Non-pigmented ciliary epithelial cell (primary cell): ENCODE measurements at regions not wholly inside any gene's neighbourhood (a gene's known extent, or its start where the extent isn't known, plus 50 kb on each side); places are given as distances from the start of the nearest gene placed in this dataset.
"Not testable (repeated sequence)": the region's sequence is repeated elsewhere in the genome, so short reads cannot be mapped to it uniquely, and the experiment has no call there.

Source experiments
- DNase-seq: peaks from one replicate; pipeline ENCODE4 v3.0.0-alpha.2; 2010; ENCODE audit warnings: low read depth

- no peak for DNase-seq
Observed at GRCh38 chr16:66099306-66099705, 267.2 kb upstream of the CDH5 start.

DNA sequence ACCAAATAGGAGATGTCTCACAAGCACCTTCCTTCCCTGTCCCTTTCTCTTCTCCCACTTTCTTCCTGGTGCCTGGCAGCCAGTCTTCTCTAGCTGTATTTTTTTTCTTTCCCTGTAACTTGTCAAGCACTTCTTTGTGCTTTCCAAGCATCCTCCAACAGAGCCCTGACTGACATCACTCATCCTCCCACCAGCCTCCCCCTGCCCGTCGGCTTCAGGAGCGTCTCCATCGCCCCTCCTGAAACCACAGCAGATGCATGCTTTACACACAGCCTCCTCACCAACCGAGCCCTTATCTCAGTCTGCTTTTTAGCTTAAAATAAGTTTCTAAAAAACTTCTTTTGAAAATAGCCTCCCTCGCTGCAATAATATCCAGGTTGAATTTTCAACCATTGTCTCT lies 268.7 kb upstream of the CDH5 start:
- DNase-seq, result no peak

DNA sequence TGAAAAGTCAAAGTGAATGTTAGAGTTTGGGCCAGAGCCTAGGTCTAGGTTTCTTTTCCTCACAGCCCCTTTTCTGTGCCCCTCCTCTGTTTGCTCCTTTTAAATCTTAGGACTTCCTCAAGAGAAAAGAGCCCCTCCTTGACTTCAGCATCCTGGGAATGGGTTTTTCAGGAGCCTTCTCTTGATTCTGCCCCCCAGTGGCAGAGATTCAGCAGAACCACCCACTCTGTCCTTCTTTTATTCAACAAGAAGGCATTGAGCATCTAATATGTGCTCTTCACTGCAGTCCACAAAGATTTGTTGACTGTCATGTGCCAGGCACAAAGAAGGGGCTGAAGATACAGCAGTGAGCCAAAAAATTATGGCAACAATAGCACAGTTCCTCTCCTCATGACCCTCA lies 270.8 kb upstream of the CDH5 start:
- DNase-seq, result no peak

- no peak for DNase-seq
Observed at GRCh38 chr16:66093191-66093590, 273.3 kb upstream of the CDH5 start.

- DNase-seq, result no peak
Observed at GRCh38 chr16:66091471-66091891, 275.0 kb upstream of the CDH5 start.

- no peak for DNase-seq
Observed at GRCh38 chr16:66088681-66089080, 277.8 kb upstream of the CDH5 start.

GRCh38 chr16:66087308-66087707 lies 279.2 kb upstream of the CDH5 start:
- no peak for DNase-seq

DNA sequence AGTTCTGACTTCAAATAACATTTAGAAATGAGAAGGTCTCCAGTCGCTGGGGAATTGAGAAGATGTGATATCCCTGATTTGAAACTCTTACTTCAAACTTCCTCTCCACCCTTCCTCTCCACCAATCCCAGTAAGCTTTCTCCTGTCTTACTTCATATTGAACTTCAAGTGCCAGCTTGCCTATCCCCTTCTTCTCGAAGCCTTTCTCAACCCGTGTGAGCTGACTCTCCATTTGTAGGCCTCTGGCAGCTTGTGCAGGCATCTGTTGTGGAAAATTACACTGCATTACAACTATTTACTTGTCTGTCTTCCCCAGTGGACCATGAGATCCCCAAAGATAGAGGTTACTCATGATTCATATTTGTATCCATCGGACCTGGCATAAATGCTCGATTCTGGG lies 280.8 kb upstream of the CDH5 start:
- no peak for DNase-seq

DNA sequence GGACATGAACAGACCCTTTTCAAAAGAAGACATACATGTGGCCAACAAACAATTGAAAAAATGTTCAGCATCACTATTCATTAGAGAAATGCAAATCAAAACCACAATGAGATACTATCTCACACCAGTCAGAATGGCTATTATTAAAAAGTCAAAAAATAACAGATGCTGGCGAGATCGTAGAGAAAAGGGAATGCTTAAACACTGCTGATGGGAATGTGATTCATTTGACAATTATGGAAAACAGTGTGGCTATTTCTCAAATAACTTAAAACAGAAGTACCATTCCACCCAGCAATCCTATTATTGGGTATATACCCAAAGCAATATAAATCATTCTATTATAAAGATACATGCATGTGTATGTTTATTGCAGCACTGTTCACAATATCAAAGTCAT lies 281.8 kb upstream of the CDH5 start:
- DNase-seq, result not testable (repeated sequence)

DNA sequence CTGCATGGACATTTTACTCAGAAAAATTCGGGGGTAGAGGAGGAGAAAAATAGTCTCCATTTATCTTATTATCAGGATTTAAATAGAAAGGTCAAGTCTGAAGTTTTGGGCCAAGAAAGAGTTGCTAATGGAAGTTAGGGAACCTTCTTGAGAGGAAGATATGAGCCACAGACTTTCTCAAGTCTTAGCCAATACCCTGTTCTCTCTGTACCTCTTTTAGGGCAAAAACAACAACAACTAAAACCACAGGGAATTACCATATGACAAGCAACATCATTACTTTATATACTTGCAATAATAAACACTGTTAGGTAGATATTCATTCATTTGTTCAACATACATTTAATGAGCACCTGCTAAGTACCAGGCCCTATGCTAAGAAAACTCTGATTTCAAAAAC lies 282.2 kb upstream of the CDH5 start:
- DNase-seq, result no peak

- DNase-seq, result no peak
Observed at GRCh38 chr16:66083171-66083570, 283.3 kb upstream of the CDH5 start.

DNA sequence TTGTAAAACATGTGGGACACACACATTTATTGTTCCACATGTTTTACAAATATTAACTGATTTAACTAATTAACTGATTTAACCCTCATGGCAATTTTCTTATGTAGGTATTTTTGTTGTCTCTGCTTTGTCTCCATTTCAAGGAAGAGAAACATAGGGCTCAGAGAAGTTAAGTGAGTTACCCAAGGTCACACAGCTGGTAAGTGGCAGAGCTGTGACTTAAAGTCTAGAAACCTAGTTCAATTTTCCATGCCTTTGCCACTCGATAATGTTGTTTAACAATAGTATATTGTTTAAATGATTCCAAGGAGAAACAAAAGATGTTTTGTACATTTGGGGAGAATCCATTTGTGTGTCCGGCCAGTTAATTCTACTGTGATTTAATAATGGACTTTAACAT lies 284.1 kb upstream of the CDH5 start:
- DNase-seq, result no peak

DNA sequence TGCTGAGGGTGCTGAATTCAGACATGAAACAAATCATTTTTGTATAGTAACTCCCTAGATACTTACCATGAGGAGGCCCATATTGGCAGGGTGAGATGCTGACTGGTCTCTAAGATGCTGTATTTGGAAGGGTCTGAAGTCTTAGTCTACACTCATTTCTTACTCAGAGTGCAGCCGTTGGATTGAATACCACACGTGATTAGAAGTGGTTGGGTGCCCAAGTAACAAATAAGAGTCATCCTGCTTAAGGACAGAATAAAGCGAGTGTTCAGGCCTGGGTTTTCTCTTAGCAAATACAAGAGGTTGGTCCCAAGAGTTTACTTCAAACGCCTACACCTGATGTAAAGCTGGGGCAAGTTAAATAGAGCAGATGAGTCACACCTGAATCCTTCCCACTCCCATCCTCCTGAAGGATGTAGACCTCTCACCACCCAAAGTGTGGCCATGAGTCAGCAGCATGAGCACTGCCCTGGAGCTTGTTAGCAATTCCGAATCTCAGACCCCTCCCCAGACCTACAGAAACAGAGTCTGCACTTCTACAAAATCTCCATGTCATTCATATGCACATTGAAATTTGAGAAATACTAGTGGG lies 284.6 kb upstream of the CDH5 start:
- peak; percentile 67 for DNase-seq

GRCh38 chr16:66079671-66080334 lies 286.7 kb upstream of the CDH5 start:
- no peak for DNase-seq

GRCh38 chr16:66070140-66070917 lies 296.2 kb upstream of the CDH5 start:
- no peak for DNase-seq

DNA sequence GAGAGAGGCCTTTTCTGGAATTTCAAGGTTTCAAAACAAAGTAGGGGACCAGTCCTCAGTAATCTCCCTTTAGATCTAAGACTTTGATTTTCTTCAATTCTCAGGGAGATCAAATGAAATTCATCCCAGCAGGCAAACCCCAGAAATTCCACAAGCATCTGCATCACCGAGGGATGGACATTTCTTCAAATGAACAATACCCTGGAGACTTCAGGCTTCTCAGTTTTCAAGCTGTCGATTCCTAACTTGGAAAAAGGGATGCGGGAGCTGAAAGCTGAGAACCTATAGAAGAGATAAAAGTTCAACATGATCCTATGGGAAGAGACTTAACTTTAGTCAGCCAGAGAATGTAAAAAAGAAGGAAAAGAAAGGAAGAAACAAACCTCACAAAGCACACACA lies 296.9 kb upstream of the CDH5 start:
- no peak for DNase-seq

DNA sequence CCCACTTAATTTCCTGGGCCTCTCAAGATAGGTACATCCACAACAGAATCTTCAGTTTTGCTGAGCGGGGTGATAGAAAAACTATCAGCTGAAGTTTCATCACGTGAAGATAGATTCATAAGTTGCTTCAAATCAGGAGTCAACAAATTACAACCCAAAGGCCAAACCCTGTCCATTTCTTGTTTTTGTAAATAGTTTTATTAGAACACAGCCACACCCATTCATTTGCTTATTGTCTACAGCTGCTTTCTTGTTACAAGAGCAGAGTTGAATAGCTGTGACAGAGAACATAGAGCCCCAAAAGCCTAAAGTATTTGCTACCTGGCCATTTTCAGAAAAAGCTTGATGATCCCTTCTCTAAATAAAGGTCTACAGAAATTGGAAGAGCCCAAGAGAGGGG lies 300.1 kb upstream of the CDH5 start:
- no peak for DNase-seq

DNA sequence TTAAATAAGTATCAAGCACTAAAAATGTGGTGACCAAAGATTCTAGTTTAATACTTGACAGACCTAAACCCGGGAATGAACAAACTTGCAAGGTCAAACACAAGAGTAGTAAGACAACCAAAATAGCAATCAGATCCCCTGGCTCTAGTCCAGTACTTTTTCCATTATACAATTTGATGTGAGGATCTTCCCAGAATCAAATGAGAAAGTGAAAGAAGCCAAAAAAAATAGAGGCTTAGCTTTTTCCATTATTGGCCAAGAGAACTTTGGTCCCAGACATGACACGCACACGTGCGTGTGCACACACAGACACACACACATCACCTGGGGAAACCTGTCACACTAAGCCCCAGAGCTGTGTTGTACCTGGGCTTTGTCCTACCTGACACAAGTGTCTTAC lies 300.6 kb upstream of the CDH5 start:
- no peak for DNase-seq

GRCh38 chr16:66064801-66065530 lies 301.5 kb upstream of the CDH5 start:
- no peak for DNase-seq

GRCh38 chr16:66058832-66059231 lies 307.7 kb upstream of the CDH5 start:
- DNase-seq, result no peak

GRCh38 chr16:66058172-66058691 lies 308.3 kb upstream of the CDH5 start:
- no peak for DNase-seq

DNA sequence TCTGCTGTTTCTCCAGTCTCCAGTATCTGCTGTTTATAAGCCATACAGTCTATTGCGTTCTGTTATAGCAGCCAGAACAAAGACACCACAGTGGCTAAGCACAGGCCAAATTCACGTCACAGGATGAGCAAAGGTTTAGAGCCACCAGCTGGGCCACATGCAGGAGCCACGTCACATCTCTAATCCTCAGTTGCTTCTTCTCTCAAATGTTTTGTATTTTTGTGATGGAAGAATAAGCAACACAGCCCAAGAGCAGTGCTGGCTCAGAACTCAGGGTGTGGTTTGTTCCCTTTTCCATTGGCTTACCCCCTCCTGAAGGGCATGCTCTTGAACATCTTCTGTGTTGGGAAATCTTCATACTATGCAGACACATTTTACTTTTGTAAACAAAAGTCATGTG lies 309.4 kb upstream of the CDH5 start:
- no peak for DNase-seq

GRCh38 chr16:66054095-66054494 lies 312.4 kb upstream of the CDH5 start:
- DNase-seq, result no peak
